ENCODE measurements at regions not wholly inside any gene's neighbourhood (a gene's known extent, or its start where the extent isn't known, plus 50 kb on each side); places are given as distances from the start of the nearest gene placed in this dataset.

DNA sequence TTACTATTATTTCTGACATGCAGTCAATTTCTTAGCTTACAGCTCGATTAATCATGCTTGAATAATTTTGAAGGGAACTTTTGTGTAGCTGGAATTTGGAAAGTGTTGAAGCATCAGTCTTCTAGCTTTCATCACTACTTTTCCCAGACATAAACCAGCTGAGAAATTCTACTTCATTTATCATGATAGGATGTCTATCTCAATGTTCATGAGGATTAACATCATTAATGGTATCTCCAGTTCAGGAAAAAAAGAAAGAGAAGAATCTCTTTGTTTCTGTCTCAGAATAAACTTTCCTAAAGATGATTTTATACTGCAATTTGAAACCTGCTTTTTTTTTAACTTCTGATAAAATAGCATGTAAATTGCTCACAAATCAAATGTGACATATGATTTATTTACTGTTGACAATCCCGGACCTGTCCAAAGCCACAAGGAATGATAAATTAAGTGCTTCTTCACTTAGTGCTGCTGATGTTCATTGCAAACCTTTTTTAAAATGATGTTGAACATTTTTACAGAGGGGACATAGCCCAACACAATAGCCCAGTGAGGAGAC, 412.1 kb upstream of the CLINT1 start:
- H3K27ac ChIP-seq (ENCODE audit: low read length, poor library complexity, severe bottlenecking), result no peak overlapping the region
- WGBS, result no CpG with 5 or more reads among the region's 2 CpGs
- no peak overlapping the region for H2BK120ac ChIP-seq (ENCODE audit: low read depth, low read length)
- H4K91ac ChIP-seq (ENCODE audit: low read length), result no peak overlapping the region
- no peak overlapping the region for H3K4ac ChIP-seq (ENCODE audit: low read depth in 1 of 2, low read length in 2 of 2)
- no peaks in the 10 kb centered on the region for H3K79me1 ChIP-seq (replicated peaks; ENCODE audit: low read length, poor library complexity, severe bottlenecking)
- H3K18ac ChIP-seq (ENCODE audit: low read depth in 1 of 2, low read length in 2 of 2), result no peak overlapping the region
- no peak overlapping the region for H3K9ac ChIP-seq (ENCODE audit: low read length)
- H2AFZ ChIP-seq (ENCODE audit: low read depth, low read length), result no peak overlapping the region
- no peak overlapping the region for H3K4me2 ChIP-seq (ENCODE audit: low read length, poor library complexity, severe bottlenecking)
- no peak overlapping the region for H2BK12ac ChIP-seq (ENCODE audit: low read length in 2 of 2)
- peaks cover 12% of the 10 kb centered on the region for H3K9me3 ChIP-seq (ENCODE audit: control insufficient read depth, low read length)
- peaks cover 0 to 9% of the 10 kb centered on the region in 2 experiments for H3K27me3 ChIP-seq (ENCODE audit: control insufficient read depth in 1 of 2, insufficient read depth in 1 of 2, low read length in 2 of 2)
- no peaks in the 10 kb centered on the region for H3K4me1 ChIP-seq (ENCODE audit: control insufficient read depth, insufficient read depth, low read depth, low read length)
- H2BK5ac ChIP-seq (ENCODE audit: low read depth, low read length, poor library complexity, severe bottlenecking), result no peak overlapping the region
- DNase-seq, result no peak
- H4K8ac ChIP-seq (ENCODE audit: low read length), result no peak overlapping the region
- H3K4me3 ChIP-seq (ENCODE audit: insufficient read depth in 1 of 2, low read depth in 1 of 2, low read length in 2 of 2), result no peak overlapping the region
- H3K14ac ChIP-seq (ENCODE audit: low read length in 2 of 2), result no peak overlapping the region
- no peak overlapping the region for H3K23ac ChIP-seq (ENCODE audit: low read length in 2 of 2)
- no peak overlapping the region for H2BK15ac ChIP-seq (ENCODE audit: low read depth, poor library complexity, severe bottlenecking)
- H3K36me3 ChIP-seq (ENCODE audit: control insufficient read depth in 1 of 2, insufficient read depth in 2 of 2, low read depth in 1 of 2, low read length in 2 of 2), result no peaks in the 10 kb centered on the region
- no peak overlapping the region for H2AK5ac ChIP-seq (ENCODE audit: low read length, severe bottlenecking)

DNA sequence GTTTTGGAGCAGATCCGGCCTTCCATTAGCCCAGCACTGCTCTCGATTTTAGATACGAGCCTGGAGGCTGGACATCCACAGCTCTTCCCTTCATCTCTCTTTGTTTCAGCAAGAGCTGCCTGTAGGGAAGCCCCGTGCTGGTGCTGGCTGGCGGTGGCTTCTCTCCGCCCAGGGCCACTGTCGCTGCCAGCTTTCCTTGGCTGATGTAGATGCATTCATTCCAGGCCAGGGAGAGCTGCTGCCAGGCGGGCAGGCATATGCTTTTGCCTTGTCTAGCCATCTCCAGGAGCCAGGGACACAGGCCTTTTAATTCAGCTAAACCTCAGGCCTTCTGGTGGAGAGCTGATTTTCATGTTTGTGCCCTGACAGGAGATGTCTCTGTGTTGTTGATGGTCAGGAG, 409.3 kb upstream of the CLINT1 start:
- H3K14ac ChIP-seq (ENCODE audit: low read length in 2 of 2), result no peak overlapping the region
- H3K27me3 ChIP-seq (ENCODE audit: control insufficient read depth in 1 of 2, insufficient read depth in 1 of 2, low read length in 2 of 2), result no peaks in the 10 kb centered on the region
- H3K79me1 ChIP-seq (replicated peaks; ENCODE audit: low read length, poor library complexity, severe bottlenecking), result no peaks in the 10 kb centered on the region
- WGBS, result 90% methylated on average over 8 of the region's 8 CpGs
- H3K4me2 ChIP-seq (ENCODE audit: low read length, poor library complexity, severe bottlenecking), result no peak overlapping the region
- H2BK15ac ChIP-seq (ENCODE audit: low read depth, poor library complexity, severe bottlenecking), result no peak overlapping the region
- H3K4me3 ChIP-seq (ENCODE audit: insufficient read depth in 1 of 2, low read depth in 1 of 2, low read length in 2 of 2), result no peak overlapping the region
- H4K8ac ChIP-seq (ENCODE audit: low read length), result no peak overlapping the region
- no peak overlapping the region for H3K4ac ChIP-seq (ENCODE audit: low read depth in 1 of 2, low read length in 2 of 2)
- no peak overlapping the region for H2AK5ac ChIP-seq (ENCODE audit: low read length, severe bottlenecking)
- no peak for DNase-seq
- H3K27ac ChIP-seq (ENCODE audit: low read length, poor library complexity, severe bottlenecking), result no peak overlapping the region
- no peak overlapping the region for H3K9ac ChIP-seq (ENCODE audit: low read length)
- no peak overlapping the region for H3K18ac ChIP-seq (ENCODE audit: low read depth in 1 of 2, low read length in 2 of 2)
- H3K23ac ChIP-seq (ENCODE audit: low read length in 2 of 2), result no peak overlapping the region
- H2BK12ac ChIP-seq (ENCODE audit: low read length in 2 of 2), result no peak overlapping the region
- H2AFZ ChIP-seq (ENCODE audit: low read depth, low read length), result no peak overlapping the region
- H2BK120ac ChIP-seq (ENCODE audit: low read depth, low read length), result no peak overlapping the region
- no peaks in the 10 kb centered on the region for H3K36me3 ChIP-seq (ENCODE audit: control insufficient read depth in 1 of 2, insufficient read depth in 2 of 2, low read depth in 1 of 2, low read length in 2 of 2)
- H3K4me1 ChIP-seq (ENCODE audit: control insufficient read depth, insufficient read depth, low read depth, low read length), result no peaks in the 10 kb centered on the region
- no peak overlapping the region for H2BK5ac ChIP-seq (ENCODE audit: low read depth, low read length, poor library complexity, severe bottlenecking)
- H4K91ac ChIP-seq (ENCODE audit: low read length), result no peak overlapping the region
- peaks cover 12% of the 10 kb centered on the region for H3K9me3 ChIP-seq (ENCODE audit: control insufficient read depth, low read length)

DNA sequence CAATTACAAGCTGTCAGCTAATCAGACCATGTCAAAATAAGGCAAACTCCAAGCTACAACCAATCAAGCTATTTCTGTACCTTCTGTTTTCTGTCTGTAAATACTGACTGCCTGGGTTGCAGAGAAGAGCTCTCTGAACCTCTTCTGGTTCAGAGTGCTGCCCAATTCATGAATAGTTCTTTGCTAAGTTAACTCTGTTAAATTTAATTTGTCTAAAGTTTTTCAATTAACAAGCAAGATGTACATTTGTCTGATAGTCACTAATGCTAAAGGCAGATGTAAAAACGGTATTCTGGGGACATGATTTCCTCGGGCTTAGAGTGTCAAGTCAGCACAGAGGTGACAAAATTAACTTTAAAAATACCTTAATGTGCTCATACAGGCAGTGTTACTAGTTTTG, 408.3 kb upstream of the CLINT1 start:
- Histone ChIP-seq H3K79me1 (replicated peaks; ENCODE audit: low read length, poor library complexity, severe bottlenecking) (no peaks in the 10 kb centered on the region), H3K4ac (ENCODE audit: low read depth in 1 of 2, low read length in 2 of 2) (no peak overlapping the region), H4K91ac (ENCODE audit: low read length) (no peak overlapping the region), H4K8ac (ENCODE audit: low read length) (no peak overlapping the region), H2BK120ac (ENCODE audit: low read depth, low read length) (no peak overlapping the region), H3K23ac (ENCODE audit: low read length in 2 of 2) (no peak overlapping the region), H3K27ac (ENCODE audit: low read length, poor library complexity, severe bottlenecking) (no peak overlapping the region), H2AFZ (ENCODE audit: low read depth, low read length) (no peak overlapping the region), H3K14ac (ENCODE audit: low read length in 2 of 2) (no peak overlapping the region), H2BK12ac (ENCODE audit: low read length in 2 of 2) (no peak overlapping the region), H3K4me1 (ENCODE audit: control insufficient read depth, insufficient read depth, low read depth, low read length) (no peaks in the 10 kb centered on the region), H3K4me2 (ENCODE audit: low read length, poor library complexity, severe bottlenecking) (no peak overlapping the region), H3K27me3 (ENCODE audit: control insufficient read depth in 1 of 2, insufficient read depth in 1 of 2, low read length in 2 of 2) (no peaks in the 10 kb centered on the region), H3K18ac (ENCODE audit: low read depth in 1 of 2, low read length in 2 of 2) (no peak overlapping the region), H3K36me3 (ENCODE audit: control insufficient read depth in 1 of 2, insufficient read depth in 2 of 2, low read depth in 1 of 2, low read length in 2 of 2) (no peaks in the 10 kb centered on the region), H3K9ac (ENCODE audit: low read length) (no peak overlapping the region), H2BK15ac (ENCODE audit: low read depth, poor library complexity, severe bottlenecking) (no peak overlapping the region), H3K4me3 (ENCODE audit: insufficient read depth in 1 of 2, low read depth in 1 of 2, low read length in 2 of 2) (no peak overlapping the region), H3K9me3 (ENCODE audit: control insufficient read depth, low read length) (peaks cover 12% of the 10 kb centered on the region), H2AK5ac (ENCODE audit: low read length, severe bottlenecking) (no peak overlapping the region), H2BK5ac (ENCODE audit: low read depth, low read length, poor library complexity, severe bottlenecking) (no peak overlapping the region)
- no peak for DNase-seq
- 67% methylated on average over 1 of the region's 2 CpGs for WGBS

DNA sequence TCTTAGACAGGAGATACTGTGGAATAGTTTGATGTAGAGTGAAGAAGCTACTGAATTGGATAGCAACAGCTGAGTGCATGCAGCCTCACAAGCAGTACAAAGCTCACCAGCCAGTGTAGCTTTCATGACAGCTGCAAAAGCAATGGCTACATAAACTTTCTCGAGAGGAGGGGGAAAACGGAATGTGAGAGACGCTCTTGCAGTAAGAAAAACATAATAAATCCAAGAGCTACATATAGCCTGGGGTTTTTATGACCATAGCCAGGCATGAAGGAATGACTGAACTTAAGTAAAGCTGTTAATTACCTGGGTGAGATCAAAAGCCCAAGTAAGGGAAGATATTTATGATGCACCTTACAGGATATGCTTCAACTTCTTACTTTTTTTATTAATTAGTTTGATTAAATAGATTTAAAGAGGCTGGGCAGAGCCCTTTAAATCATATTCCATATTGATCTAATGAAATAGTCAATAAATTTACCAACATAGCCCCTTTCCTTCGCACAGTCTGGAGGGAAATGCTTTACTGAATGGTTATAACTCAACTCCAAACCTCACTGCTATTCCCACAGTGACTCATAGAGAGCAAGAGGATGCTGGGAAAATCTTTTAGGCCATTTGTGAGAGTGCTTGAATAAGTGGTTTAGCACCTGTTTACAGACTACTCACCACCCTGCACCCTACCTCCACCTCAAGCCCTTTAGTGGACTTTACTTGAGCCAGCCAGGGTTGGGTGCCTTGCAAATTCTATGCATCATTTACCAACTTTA, 407.2 kb upstream of the CLINT1 start:
- no peak overlapping the region for H3K23ac ChIP-seq (ENCODE audit: low read length in 2 of 2)
- 75% methylated on average over 1 of the region's 4 CpGs for WGBS
- no peak overlapping the region for H2BK5ac ChIP-seq (ENCODE audit: low read depth, low read length, poor library complexity, severe bottlenecking)
- no peaks in the 10 kb centered on the region for H3K4me1 ChIP-seq (ENCODE audit: control insufficient read depth, insufficient read depth, low read depth, low read length)
- no peak overlapping the region for H3K9ac ChIP-seq (ENCODE audit: low read length)
- no peak overlapping the region for H3K4ac ChIP-seq (ENCODE audit: low read depth in 1 of 2, low read length in 2 of 2)
- peaks cover 12% of the 10 kb centered on the region for H3K9me3 ChIP-seq (ENCODE audit: control insufficient read depth, low read length)
- no peak overlapping the region for H3K4me2 ChIP-seq (ENCODE audit: low read length, poor library complexity, severe bottlenecking)
- H2AK5ac ChIP-seq (ENCODE audit: low read length, severe bottlenecking), result no peak overlapping the region
- H2BK12ac ChIP-seq (ENCODE audit: low read length in 2 of 2), result no peak overlapping the region
- DNase-seq, result no peak
- no peak overlapping the region for H4K91ac ChIP-seq (ENCODE audit: low read length)
- no peaks in the 10 kb centered on the region for H3K79me1 ChIP-seq (replicated peaks; ENCODE audit: low read length, poor library complexity, severe bottlenecking)
- H3K36me3 ChIP-seq (ENCODE audit: control insufficient read depth in 1 of 2, insufficient read depth in 2 of 2, low read depth in 1 of 2, low read length in 2 of 2), result no peaks in the 10 kb centered on the region
- no peak overlapping the region for H2BK120ac ChIP-seq (ENCODE audit: low read depth, low read length)
- no peak overlapping the region for H3K18ac ChIP-seq (ENCODE audit: low read depth in 1 of 2, low read length in 2 of 2)
- no peak overlapping the region for H3K4me3 ChIP-seq (ENCODE audit: insufficient read depth in 1 of 2, low read depth in 1 of 2, low read length in 2 of 2)
- H2AFZ ChIP-seq (ENCODE audit: low read depth, low read length), result no peak overlapping the region
- no peak overlapping the region for H2BK15ac ChIP-seq (ENCODE audit: low read depth, poor library complexity, severe bottlenecking)
- H4K8ac ChIP-seq (ENCODE audit: low read length), result no peak overlapping the region
- no peaks in the 10 kb centered on the region for H3K27me3 ChIP-seq (ENCODE audit: control insufficient read depth in 1 of 2, insufficient read depth in 1 of 2, low read length in 2 of 2)
- no peak overlapping the region for H3K14ac ChIP-seq (ENCODE audit: low read length in 2 of 2)
- H3K27ac ChIP-seq (ENCODE audit: low read length, poor library complexity, severe bottlenecking), result no peak overlapping the region

Measured in mesenchymal stem cell (in vitro differentiated cells and primary cell).